Midbrain (tissue), 1 donor: ENCODE measurements at regions not wholly inside any gene's neighbourhood (a gene's known extent, or its start where the extent isn't known, plus 50 kb on each side); places are given as distances from the start of the nearest gene placed in this dataset.
"Not testable (repeated sequence)": the region's sequence is repeated elsewhere in the genome, so short reads cannot be mapped to it uniquely, and the experiment has no call there.

Experiments used
- DNase-seq: peaks from one replicate; lab custom pipeline; 2025; lab: John Stamatoyannopoulos, UW

GRCh38 chr4:54403700-54404453, 174.8 kb downstream of the PDGFRA start:
- no peak for DNase-seq

DNA sequence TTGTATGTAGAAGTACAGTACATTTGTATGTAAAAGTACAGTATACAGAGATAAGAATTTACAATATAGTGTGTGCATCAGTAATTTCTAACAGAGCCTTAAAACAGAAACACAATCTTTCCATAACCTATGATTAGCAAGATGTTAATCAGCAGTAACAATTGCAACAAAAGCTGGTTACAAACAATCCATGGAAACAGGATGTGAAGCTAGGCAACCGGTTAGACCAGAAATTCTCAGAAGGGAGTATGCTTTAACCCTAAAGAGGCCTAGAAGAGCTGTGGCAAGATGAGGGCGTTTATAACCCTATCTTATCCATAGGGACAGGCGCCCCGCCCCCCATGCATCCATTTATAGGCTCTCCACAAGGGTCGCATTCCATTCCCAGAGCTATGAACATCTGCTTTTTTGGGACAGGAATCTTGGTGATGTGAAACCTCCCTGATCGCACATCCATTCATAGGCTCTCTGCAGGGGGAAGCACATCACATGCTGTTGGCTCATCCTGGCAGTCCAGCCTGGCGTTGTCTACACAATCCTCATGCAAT, 180.3 kb downstream of the PDGFRA start:
- DNase-seq, result not testable (repeated sequence)

DNA sequence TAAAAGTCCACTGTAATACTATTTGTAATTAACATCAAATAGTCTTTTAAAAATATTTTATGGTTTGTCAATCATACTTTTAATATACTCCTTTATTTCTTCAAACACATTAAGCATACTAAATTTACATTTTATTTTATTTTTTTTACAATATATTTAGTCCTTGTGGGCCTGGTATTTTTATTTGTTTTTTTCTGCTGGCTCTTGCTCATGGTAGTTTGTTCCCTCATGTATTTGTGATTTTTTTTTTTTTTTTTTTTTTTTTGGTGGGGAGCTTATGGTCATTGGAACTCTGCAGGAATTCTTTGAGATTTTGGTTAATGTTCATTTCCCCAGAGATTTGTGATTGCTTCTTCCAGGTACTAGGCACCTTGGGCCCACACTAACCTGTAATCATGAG, 185.5 kb downstream of the PDGFRA start:
- DNase-seq, result no peak

GRCh38 chr4:54417476-54417875, 188.4 kb downstream of the PDGFRA start:
- DNase-seq, result no peak

- DNase-seq, result no peak
Measured at GRCh38 chr4:54418468-54418867, 189.4 kb downstream of the PDGFRA start.

DNA sequence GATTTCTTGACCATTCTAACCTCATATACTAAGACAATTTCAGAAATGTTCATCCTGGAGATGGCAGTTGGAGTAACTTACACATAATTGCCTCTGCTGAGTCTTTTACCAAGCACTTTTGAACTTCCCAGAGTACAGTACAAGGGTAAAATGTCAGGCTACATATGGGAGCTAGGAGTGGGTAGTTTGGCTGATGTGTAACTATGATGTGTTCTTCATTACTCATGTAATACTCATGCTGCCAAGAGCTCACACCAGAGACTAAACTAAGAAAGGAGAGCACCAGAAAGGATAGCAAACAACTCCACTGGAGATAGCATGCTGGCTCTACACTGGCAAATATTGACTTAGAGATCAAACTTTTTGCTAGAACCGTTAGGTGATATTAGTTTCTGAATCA, 194.0 kb downstream of the PDGFRA start:
- no peak for DNase-seq

- no peak for DNase-seq
Measured at GRCh38 chr4:54427826-54428225, 198.7 kb downstream of the PDGFRA start.

DNA sequence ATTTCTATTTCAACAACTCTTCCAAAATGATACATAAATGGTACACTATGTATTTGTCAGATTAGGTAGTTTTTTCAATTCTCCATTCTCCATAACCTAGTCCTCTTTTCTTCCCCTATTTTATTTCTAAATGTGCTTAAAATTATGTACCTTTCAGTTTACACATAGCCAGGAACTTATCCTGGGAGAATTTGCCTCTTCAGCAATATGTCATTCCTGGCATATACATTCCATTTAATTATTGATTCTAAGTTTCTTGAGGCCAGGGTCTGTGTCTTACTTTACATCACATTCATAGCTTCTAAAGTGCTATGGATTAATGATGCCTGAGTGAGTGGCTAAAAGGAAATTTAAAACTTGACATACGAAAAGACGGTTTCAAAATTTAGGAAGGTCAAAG, 199.8 kb downstream of the PDGFRA start:
- no peak for DNase-seq

- no peak for DNase-seq
Measured at GRCh38 chr4:54433686-54434085, 204.6 kb downstream of the PDGFRA start.

DNA sequence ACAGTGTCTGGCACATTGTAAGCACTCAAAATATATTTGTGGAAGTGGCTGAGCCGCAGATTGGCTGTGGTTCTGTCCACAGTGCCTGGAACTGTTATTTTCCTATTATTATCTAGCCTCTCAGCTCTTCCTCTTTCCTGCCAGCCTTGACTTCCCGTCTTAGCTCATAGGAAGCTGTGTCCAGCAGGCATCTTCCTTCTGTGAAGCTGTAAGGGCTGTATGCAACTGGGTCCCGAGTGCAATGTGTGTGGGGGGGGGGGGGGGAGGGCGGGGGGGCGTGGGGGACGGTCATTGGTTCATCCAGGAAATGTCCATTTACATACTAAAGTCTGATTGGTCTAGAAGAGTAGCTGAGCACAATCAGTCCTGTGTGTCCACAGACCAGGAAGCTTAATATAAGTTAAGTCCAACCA, 210.7 kb downstream of the PDGFRA start:
- DNase-seq, result peak; percentile 22

DNA sequence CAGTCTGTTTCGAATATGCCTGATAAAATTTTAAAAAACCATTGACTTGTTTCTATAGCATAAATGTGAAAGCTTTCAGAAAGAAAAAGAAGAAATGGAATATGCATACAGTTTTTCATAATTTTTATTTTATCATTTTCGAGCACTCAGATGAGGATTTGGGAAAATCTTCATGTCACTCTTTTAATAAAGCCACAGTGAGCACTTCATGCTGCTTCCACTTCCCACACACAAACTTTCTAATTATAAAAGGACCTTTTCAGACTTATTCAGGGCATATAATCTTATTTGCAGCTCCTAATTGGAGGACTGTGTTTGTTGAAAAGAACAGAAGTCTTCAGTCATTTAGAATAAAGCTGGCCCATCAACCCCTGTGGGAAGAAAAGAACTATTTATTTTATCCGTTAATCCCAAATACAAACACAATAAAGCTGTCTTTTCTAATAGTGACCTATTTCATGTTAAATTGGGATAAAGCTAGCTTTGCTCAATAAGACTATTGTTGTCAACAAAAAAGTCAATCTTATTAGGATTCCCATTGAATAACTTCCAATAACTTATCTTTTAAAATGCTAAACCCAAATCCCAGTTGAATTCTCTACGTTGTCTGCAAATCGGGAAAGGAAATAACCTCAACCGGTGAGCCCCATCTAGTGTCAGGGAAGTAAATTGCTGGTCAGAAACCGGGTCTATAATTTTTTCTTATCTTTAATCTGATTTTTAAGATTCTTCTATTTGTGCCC, 211.5 kb downstream of the PDGFRA start:
- peak; percentile 67 for DNase-seq

GRCh38 chr4:54445866-54446265, 211.9 kb upstream of the KIT start:
- DNase-seq, result no peak

GRCh38 chr4:54446581-54446980, 211.2 kb upstream of the KIT start:
- no peak for DNase-seq

GRCh38 chr4:54447304-54447703, 210.5 kb upstream of the KIT start:
- DNase-seq, result no peak

- no peak for DNase-seq
Measured at GRCh38 chr4:54449999-54450398, 207.8 kb upstream of the KIT start.

GRCh38 chr4:54466960-54467359, 190.8 kb upstream of the KIT start:
- DNase-seq, result not testable (repeated sequence)

- DNase-seq, result no peak
Measured at GRCh38 chr4:54473077-54473545, 184.6 kb upstream of the KIT start.

DNA sequence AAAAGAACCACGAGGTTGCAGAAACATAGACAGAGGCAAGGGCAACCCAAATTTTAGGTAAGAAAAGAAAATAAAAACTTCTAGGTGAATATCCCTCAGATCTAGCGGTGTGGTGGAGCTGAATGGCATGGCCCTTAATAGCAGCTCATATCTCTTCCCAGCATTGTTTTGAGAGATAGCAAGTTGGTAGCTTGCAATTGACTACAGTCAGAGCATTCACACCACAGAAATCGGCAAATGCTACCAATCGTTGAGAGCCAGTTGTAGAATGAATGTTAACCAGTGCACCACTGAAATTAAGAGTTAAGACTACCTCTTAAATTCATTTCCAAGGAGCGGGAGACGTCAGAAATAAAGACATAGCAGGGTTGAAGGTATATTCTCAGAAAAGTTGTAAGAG, 184.0 kb upstream of the KIT start:
- DNase-seq, result no peak

DNA sequence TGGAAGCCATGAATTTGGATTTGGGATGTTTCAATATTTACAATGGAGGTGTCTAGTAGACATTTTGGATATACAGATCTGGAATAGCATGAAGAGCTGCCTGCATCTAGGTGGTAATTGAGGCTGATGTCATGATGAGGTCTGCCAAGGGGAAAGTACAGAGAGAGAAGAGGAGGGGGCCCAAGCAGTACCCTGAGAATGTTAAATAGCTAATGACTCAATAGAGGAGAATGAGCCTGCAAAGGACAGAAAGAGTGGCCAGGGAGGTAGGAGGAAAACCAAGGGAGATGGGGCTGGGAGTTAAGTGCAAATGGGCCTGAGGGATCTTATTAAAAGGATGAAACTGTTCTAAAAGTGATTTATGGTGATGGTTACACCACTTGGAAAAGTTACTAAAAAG, 182.2 kb upstream of the KIT start:
- DNase-seq, result no peak

DNA sequence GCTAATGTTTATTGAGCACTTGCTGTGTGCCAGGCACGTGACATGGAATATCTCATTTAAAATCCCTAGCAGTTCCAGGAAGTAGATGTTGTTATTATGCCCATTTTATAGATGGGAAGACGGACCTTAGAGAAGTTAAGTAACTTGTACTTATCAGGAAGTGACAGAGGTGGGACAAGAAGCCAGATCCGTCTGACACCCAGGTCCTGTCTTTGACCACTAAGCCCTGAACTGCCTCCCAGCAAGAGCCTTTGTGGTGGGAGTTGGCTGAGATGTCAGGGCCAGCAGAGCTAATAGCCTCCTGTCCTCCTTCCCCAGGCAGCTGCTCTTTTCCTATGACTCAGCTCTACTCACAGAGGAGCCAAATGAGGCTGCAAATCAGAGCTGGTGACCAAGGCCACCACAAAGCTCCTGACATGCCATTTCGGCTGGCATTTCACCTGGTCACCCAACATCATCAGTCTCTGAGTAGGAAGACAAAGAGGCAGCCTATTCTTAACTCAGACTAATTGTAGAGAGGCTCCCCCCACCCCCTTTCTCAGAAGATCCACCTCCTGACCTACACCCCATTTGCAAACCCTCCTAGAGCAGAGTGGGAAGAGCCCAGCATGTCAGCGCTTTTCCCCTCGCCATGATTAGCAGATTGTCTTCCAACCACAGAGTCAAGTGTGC, 175.1 kb upstream of the KIT start:
- DNase-seq, result no peak

GRCh38 chr4:54484383-54484782, 173.4 kb upstream of the KIT start:
- no peak for DNase-seq

- no peak for DNase-seq
Measured at GRCh38 chr4:54487491-54487890, 170.3 kb upstream of the KIT start.

DNA sequence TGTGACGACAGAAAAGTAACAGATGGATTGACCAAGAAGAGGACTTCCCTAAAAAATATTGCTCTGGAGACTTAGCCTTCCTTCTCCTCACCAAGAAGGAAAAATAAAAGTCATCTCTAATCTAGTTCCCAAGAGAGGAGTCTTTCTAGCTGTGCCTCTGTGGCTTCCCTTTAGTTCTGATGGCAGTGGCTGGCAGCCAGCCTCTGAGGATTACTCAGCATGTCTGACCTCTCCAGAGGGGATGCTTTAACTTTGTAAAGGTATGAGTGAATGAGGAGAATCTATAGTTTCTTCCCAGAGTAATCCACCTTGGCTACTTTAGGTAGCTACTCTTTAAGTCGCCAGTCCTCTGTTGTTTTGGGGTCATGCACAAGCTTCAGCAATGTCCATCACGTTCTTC, 163.9 kb upstream of the KIT start:
- no peak for DNase-seq
